ENCODE measurements at regions not wholly inside any gene's neighbourhood (a gene's known extent, or its start where the extent isn't known, plus 50 kb on each side); places are given as distances from the start of the nearest gene placed in this dataset.

DNA sequence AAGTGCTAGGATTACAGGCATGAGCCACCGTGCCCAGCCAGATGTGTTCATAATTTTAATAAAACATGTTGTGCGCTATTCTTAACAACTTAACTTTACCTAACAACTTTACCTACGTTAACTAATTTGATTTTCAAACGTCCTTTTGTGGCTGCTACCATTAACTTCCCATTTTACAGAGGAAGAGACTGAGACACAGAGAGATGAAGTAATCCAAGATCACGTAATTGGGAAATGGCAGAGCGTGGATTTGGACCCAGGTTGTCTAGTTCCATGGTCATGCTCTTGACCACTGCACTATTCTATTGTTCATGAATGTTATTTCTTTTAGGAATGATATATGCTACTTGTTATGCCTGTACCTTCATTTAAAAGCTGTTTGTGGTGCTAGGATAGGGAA lies 80.3 kb upstream of the MTPN start:
- no peak for DNase-seq

DNA sequence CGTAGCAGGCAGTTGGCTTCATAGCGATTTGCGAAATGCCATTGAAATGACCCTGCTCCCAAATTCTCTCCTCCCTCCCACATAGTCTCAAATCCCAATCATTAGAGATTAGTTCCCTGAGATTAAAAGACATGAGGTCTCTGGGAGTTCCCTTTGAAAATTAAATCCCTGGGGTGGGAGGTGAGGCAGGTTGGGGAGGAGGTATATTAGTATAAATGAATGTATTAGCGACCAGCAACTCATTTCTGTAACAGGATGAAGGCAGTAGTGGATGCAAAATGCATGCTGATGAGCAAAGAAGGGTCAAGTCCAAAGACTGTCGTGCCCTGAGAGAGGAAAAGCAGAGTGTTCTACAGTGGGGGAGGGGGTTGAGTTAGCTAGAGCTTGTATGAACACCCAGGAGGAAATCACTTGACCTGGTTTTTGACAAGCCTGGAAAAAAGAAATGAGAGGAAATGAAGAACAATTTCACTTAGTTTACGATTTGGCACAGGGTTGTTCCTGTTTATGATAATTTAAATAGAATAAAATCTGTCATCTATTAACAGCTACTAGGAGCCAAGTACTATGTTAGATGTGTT lies 79.6 kb upstream of the MTPN start:
- DNase-seq, result no peak

DNA sequence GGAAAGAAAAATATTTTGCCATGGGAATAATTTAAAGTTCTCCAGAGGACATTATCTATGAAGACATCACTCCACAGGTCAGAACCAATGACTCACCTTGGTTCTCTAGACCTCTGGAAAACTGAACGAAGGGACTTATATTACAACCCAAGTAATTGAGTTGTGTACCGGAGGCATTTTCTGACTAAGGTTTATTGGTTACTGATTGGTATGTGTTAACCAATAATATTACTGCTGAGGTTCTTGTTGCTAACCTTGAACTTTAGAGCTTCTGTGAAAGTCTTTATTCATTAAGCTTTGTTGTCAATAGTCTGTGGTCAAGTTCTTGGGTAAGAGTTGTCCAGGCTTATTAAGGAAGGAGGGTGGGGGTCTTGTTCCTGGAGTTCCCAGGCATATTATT lies 78.1 kb upstream of the MTPN start:
- no peak for DNase-seq

DNA sequence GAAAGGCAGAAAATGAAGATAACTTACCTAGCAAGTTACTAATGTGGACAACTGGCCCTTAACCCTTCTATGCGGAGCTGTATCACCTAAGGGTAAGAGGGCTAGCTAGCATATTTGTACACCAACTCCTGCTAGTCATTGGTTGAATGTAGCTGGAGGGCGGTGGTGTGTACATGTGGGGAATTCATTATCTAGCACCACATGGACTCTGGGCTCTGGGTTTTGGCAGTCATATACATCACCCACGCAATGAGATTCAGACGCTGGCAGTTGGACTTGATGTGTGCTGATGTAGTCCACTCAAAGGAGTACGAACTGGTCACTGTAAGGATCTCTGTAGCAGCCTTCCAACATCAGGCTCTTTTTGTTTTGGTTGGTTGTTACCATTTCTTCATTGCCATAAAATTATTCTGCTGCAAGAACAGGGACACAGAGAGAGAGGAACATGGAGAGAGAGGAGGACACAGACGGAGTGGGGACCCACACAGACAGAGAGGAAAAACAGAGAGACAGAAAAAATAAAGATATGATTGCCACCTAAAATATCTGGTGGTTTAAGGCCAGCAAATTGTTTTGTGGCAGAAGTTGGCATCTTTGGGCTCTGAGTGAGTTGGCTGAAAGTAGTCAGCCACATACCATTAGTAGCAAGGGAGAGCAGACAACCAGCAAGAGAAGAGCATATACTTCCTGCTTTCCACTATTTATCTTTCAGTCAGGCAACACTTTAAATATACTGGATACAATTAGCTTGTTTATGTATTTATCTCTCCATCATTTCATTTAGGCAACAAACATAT lies 76.7 kb upstream of the MTPN start:
- no peak for DNase-seq

DNA sequence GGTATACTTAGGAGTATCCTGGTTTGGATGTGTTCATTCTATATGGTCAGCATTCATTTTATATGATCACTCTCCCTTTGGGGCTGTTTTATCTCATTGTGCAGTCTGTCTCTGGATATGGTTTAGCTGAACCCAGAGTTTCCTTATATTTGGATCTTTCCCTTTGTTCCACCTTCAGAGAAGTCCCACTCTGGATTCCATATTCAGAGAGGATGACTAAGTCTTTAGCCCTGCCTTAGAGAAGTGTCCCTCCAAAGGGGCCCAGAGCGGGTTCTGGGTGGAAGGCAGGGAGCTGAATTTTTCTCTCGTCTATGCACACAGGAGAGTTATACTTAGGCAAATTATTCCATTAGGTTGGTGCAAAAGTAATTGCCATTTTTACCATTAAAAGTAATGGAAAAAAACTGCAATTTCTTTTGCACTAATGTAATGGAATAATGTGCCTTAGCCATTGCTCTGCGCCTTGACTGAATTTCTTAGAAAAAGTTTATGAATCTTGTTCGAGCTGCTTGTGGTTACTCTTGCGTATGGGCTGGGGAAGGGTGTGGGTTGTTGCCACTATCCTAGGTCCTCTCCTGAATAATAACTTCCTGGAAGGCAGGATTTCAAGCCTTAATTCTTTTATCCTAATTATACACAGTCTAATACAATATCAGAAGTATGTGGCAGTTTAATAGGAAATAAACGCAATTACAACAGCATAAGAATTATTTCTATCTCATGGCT lies 74.2 kb upstream of the MTPN start:
- no peak for DNase-seq

DNA sequence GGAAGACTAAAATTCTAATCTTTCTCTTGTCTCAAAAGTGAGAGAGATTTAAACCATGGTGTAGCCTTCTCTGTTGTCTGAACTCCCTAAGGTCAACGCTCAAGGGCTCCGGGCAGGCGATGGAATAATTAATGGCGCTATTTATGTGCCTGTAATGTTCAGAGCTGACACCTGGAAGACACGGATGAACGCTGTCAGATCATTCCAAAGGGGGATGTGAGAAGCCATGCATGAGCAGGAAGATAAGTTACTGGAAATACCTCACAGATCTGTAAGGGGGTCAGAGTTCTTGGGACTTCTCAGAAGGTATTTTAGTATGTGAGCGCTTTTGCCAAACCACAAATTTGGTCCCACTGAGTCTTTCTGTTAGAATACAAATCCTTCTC lies 73.3 kb upstream of the MTPN start:
- no peak for DNase-seq

DNA sequence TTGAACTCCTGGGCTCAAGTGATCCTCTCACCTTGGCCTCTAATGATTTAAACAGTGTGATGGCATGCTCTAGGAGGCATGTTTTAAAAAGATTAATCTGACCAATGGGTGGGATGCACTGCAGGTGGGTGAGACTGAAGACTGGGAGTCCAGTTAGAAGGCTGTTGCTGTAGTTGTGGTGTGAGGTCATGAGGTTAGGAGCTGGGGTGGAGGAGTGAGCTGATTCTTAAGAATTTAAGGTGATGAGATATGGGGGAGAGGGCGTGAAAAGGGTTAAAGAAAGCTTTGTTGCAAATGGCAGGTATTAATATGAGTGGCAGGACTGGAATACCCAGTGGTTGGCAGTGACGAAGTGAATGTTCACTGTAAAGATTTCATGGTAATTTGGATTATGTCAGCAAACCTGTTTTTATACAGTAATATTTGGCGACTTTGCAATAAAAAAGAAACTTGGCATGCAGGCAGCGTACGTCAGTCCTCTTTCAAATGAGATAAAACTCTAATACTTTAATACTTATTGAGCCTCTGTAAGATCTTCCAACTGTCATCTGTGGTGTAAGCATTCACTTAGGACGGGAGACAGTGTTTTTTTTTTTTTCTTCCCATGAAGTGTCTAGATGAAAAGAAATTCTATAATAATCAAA lies 72.8 kb upstream of the MTPN start:
- DNase-seq, result no peak

DNA sequence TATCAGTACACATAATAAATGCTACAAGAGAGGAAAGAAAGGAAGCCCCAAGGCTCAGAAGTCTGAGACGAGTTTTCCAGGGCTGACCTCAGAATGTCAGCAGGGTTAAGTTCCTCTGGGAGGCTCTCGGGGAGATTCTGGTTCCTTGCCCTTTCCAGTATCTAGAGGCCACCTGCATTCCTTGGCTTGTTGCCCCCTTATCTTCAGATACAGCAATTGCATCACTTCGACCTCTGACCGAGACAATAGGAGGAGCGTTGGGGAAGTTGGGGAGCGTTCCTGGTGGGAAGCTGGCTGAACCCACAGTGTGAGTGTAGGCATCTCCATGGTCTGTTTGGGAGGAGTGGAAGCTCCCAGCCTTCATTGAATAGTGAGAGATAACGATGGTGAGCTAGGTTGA lies 72.0 kb upstream of the MTPN start:
- DNase-seq, result no peak

DNA sequence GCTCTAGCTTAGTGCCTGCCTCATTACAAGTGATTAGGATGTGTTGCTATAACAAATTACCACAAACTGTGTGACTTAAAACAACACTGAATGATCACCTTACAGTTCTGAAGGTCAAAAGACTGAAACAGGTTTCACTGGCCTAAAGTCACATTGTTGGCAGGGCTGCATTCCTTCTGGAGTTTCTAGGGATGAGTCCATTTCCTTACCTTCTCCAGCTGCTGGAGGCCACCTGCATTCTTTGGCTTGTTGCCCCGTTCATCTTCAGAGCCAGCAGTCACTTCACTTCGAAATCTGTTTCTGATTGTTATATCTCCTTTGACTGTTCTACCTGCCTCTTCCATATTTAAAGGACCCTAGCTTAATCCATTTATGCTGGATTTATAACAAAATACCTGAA lies 69.4 kb upstream of the MTPN start:
- DNase-seq, result no peak

DNA sequence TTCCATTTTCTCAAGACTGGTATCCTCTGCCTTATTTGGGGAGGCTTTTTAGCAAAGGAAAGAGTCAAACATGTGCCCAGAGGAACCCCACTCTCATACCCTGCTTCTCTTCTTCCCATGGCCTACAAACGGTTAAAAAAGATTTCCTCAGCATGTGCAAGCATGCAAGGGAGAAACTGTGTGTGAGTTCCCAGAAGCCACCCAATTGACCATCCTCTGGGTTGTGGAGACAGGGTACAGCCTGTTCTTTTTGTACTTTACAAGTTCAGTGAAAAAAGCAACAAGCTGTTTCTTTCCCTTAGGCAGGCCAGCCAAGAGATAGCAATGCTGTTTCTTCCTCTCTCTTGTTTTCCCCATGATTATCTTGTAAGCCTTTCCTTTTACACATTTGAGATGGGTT lies 68.8 kb upstream of the MTPN start:
- no peak for DNase-seq

DNA sequence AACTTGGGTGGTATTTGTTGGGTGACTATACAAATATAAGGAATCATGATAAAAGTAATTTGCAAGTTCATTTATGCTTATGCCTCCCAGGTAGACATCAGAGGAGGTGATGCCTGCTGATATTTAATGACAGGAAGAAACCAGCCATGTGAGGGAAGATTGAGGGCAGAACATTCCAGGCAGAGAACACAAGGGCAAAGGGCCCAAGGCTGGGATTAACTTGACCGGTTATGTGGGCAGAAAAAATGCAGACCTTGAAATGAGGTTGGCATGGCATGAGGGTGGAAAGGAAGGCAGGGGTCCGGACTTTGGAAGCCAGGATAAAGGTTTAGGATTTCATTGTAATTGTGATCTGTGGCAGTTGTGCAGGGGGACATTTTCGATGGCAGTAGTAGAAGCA lies 68.0 kb upstream of the MTPN start:
- no peak for DNase-seq

DNA sequence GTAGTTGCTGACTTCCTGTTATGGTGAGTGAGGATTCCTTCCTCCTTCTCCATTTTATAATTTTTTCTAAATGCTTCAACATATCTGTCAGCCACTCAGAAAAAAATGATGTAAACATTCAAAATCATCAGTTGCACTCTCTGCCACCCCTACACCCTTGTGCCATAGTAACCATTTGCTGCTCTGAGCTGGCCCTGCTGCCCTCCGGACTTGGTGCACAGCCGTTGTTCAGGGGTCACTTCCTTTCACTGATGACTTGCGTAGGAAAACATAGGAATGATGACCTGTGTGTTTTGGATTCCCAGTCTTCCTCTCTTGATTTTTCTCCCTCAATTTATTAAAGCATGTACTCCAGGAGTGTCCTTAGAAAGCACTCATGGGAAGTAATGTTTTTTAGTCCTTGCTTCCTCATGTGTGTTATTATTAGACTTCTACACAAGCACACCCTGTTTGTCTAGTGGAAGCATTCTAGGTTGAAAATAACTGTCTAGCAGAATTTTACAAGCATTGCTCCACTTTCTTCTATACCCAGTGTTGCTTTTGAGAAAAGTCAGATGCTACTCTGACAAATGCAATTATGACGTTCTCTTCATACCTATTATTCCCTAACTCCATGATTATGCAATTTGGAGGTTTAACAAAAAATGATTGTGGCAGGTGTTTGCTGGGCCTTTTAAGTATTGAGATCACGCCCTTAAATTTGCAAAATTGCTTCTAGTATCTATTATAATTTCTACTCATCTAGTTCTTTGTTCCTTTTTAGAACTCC lies 62.6 kb upstream of the MTPN start:
- DNase-seq, result no peak

DNA sequence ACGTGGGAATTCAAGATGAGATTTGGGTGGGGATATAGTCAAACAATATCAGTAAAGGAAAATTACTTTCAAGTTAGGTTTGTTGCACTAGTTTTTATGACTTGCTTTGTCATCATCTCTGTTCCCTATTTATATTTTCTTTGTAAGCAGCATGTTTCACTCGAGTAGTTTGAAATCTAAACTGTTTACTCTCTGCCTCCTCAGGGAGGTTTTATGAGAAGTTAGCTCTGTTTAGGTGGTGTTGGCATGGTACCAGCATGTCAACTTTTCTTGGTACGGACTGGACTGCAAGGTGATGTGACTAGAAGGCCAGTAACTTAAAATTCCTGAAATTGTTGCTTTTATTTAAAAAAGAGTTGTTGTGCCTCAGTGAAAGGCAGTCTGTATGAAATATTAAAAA lies 59.2 kb upstream of the MTPN start:
- no peak for DNase-seq

DNA sequence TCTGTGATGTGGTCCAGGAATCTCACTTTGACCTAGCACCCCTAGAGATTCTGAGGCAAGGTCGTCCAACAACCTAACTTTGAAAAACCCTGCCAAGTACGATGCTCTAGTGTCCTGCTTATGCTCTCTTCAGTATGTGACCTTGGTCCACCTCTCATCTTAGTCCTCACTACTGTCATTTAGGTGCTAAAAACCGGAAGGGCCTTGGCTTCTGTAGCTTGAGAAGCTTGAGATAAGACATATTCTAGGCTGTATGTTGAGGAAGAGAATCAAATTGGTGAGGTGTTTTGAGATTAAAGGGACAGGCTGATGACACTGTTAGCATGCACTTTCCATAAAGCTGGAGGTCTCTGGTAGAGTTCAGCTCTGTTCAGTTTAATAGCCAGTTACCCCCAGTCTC lies 57.0 kb upstream of the MTPN start:
- DNase-seq, result no peak

DNA sequence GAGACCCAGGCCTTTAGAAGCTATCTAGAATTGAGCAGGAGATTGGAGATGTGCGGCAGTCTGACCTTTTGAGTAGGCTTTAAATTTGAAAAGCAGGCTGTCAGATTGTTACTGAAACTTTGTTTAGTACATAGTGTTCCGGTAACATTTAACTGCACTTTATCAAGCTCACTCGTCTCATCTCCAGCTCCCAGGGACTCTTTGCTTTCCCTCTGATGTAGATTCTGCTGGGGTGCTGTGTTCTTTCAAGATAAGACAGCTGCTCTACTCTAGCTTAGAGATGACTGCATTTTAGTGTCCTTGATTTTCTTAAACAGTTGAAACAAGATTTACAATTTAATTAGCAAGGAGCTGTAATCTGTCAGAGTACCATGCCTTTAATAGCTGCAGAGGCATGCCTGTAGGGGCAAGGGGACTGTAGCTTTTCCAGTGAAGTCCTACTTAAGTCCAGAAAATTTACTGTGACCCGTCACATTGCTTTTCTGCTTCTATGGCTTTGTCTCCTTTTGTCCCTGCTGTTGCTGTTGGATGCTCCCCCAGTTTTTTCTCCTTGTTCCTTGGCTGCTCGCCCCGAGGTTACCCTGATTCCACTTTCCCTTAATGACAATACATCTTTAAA lies 56.4 kb upstream of the MTPN start:
- DNase-seq, result no peak

DNA sequence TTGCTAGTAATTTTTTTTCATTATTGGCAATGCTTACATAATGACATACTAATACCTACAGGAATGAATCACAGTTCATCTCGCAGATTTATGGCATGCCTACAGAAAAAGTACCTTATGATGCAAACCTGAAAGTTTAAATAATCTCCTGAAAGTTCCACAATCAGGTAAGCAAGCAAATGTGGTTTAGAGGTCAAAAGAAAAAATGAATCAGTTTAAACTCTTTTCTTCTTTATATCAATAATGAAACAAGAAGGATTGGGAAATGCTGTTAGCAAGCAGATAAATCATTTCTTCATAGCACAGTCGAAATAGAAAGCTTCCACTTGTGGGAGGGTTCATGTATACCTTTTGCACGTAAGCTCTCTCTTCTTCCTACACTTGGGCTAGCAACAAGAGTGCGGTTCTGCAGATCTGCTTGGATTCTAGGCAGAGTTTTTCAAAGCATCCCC lies 53.7 kb upstream of the MTPN start:
- no peak for DNase-seq

DNA sequence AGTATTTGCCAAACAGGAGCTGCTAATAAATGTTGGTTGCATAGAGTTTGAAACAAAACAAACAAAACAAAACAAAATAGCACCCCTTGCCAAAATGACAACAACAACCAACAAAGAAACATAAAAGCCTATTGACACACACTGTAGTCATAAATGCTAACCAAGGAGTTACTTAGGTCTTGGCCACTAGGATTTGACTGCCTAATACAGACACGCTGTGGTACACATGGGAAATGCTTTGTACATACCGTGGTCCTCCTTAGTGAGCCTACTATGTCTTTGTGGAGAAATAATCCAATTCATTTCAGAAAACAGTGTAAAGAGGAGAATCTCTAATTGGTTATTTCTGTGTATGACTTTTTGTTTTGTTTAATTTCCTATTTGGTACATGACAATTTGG lies 53.2 kb upstream of the MTPN start:
- DNase-seq, result no peak

DNA sequence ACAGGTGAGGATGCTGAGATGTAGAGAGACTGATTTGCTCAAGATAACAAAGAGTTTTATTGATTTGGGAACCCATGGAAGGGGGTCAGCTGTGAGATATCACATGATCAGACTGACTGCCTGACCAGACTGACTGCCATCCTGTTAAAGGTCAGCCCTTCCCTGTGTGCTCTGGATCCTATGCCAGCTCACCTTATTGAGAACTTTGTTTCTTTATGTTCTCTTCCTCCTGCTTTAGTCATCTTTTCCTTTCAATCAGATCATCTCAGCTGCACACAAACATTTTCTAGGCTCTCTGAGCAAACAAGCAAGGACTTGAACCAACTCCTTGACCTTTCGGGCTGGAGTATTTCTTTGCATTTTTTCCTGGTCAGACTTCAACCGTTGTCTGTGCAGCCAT lies 50.0 kb upstream of the MTPN start:
- DNase-seq, result no peak
